H1 (cell line): ENCODE measurements at regions not wholly inside any gene's neighbourhood (a gene's known extent, or its start where the extent isn't known, plus 50 kb on each side); places are given as distances from the start of the nearest gene placed in this dataset.

Experiments used
- ASH2L ChIP-seq: fragments of 200-600, 300-600 bp; sonication (generic); IDR thresholded peaks from one replicate; pipeline ENCODE4 v1.7.1; 2017; ENCODE audit warnings: low read length
- KDM1A ChIP-seq: fragments of 200-600, 300-600 bp; sonication (generic); IDR thresholded peaks from 2 replicates; pipeline ENCODE4 v1.7.1; 2016; ENCODE audit warnings: mild to moderate bottlenecking, low read length, borderline replicate concordance
- POU5F1 ChIP-seq: IDR thresholded peaks from 2 replicates; pipeline ENCODE4 v1.6.1; 2011; ENCODE audit warnings: low read depth, mild to moderate bottlenecking, low read length, moderate library complexity
- TF ChIP-seq, protein P1 (sequence below): IDR thresholded peaks from 2 replicates; pipeline ENCODE4 v1.6.1; 2011; ENCODE audit warnings: low read depth, mild to moderate bottlenecking, low read length; ENCODE audit not compliant: insufficient read depth

DNA sequence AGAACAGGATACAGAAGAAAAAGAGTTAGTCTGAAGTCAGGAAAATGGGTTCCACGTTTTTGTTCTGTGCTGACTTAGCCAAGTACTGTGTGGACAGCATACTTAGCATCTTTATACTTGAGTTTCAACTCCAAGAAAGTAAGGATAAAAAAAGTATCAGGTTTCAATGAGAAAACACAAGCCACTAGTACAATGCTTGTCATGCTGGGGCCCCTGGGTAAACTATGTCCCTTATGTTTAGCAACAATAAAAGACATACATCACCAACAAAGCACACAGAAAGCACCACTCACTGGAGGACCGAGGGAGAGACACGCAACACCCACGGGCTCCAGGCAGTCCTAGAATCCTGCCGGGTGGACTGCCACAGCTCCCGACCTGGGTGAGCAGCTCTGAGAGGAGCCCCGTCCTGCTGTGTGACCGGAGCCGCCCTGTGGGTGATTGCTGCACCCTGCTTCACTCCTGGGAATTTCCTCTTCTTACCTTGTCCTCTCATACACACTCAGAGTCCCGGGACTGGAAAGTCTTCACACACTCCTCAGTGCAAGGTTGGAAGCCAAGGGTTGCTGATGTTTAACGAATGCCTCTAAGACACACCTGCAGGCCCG lies 890.5 kb downstream of the BRD1 start (continued):
- TF ChIP-seq ASH2L (no peak), KDM1A (no peak), POU5F1 (no peak)
- TF ChIP-seq, protein P1, sequence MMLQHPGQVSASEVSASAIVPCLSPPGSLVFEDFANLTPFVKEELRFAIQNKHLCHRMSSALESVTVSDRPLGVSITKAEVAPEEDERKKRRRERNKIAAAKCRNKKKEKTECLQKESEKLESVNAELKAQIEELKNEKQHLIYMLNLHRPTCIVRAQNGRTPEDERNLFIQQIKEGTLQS, result no peak
- TF ChIP-seq, all 59 proteins: peak for 0
